Stimulated activated effector memory CD8-positive, alpha-beta T cell treated with anti-CD3 and anti-CD28 coated beads, Interleukin-12 subunit alpha, Interleukin-12 subunit beta, amount 100 ng/mL, for 72 hours (primary cell): ENCODE measurements at regions not wholly inside any gene's neighbourhood (a gene's known extent, or its start where the extent isn't known, plus 50 kb on each side); places are given as distances from the start of the nearest gene placed in this dataset.
A peak's percentile ranks its signal among the peaks of the same experiment; 100 is the strongest.

Source experiments
- ATAC-seq: fragments of 150-1000 bp; cut with Tn5 transposase; 2 replicates; pipeline ENCODE4 v1.10.0; 2021
- DNase-seq, 2 donors: peaks; one replicate each; pipeline ENCODE4 v3.0.0; 2021 to 2022; ENCODE audit warnings: low spot score in 2 of 2
- H3K27ac Mint-ChIP-seq: one replicate; pipeline ENCODE4 v1.8.0; 2022; ENCODE audit warnings: mild to moderate bottlenecking, mixed read lengths
- H3K36me3 Mint-ChIP-seq: one replicate; pipeline ENCODE4 v1.8.0; 2022; ENCODE audit warnings: mild to moderate bottlenecking, mixed read lengths
- H3K4me1 Mint-ChIP-seq: one replicate; pipeline ENCODE4 v1.8.0; 2022; ENCODE audit warnings: mixed read lengths
- H3K4me3 Mint-ChIP-seq: one replicate; pipeline ENCODE4 v1.8.0; 2022; ENCODE audit warnings: mild to moderate bottlenecking, mixed read lengths
- H3K9me3 Mint-ChIP-seq: one replicate; pipeline ENCODE4 v1.8.0; 2022; ENCODE audit warnings: mixed read lengths

GRCh38 chr5:74576941-74577456, 63.5 kb downstream of the ENC1 start:
- Mint-ChIP-seq H3K27ac (peak overlapping the region; percentile 48), H3K4me3 (peak overlapping the region; percentile 37), H3K4me1 (peaks cover 36% of the 10 kb centered on the region), H3K9me3 (no peaks in the 10 kb centered on the region), H3K36me3 (peaks cover 9% of the 10 kb centered on the region)
- ATAC-seq (peak; percentile 34), DNase-seq (peak in 1 of 2 donors; percentile 56)

GRCh38 chr5:74575741-74576538, 64.6 kb downstream of the ENC1 start:
- Mint-ChIP-seq H3K4me3 (peak overlapping the region; percentile 37), H3K27ac (peak overlapping the region; percentile 72), H3K36me3 (peaks cover 9% of the 10 kb centered on the region), H3K4me1 (peaks cover 38% of the 10 kb centered on the region), H3K9me3 (no peaks in the 10 kb centered on the region)
- ATAC-seq: peak; percentile 82
- no peak for DNase-seq

DNA sequence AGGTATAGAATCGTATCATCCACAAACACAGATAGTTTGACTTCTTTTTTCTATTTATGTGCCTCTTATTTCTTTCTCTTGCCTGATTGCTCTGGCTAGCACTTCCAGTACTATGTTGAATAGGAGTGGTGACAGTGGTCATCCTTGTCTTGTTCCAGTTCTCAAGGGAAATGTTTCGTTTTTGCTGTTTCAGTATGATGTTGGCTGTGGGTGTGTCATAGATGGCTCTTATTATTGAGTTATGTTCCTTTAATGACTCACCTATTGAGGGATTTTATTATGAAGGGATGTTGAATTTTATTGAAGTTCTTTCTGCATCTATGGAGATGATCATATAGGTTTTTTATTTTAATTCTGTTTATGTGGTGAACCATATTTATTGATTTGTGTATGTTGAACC, 70.3 kb downstream of the ENC1 start:
- Mint-ChIP-seq H3K36me3 (no peaks in the 10 kb centered on the region), H3K9me3 (peaks cover 5% of the 10 kb centered on the region), H3K27ac (no peak overlapping the region), H3K4me1 (peaks cover 13% of the 10 kb centered on the region), H3K4me3 (no peak overlapping the region)
- peak; percentile 55 for ATAC-seq
- no peak for DNase-seq

DNA sequence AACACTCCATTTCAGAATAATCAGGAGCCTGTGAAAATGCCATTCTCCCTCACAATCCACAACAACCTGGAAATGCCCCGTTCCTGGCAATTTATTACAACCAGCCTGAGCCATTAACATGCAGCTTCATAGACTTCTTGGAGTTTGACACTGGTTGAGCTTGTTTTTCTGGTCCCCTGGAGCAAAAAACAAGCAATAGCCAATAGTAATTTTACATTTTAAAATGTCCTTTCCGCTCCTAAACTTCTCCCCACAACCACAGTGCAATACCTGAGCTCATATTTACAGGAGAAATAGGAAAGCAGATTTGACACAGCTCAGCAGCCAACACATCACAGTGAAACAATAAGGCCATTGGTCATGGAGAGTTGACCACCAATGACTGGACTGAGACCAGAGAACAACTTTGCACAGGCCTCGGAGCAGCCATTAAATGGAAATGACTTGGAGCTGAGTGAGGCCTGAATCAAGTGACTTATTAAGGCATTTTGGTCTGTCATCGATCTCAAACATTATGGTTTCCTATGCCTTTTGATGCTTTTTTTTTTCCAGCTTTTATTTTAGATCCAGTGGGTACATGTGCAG, 73.0 kb downstream of the ENC1 start:
- Mint-ChIP-seq H3K4me1 (peaks cover 13% of the 10 kb centered on the region), H3K4me3 (no peak overlapping the region), H3K36me3 (no peaks in the 10 kb centered on the region), H3K9me3 (peaks cover 5% of the 10 kb centered on the region), H3K27ac (no peak overlapping the region)
- ATAC-seq: no peak
- DNase-seq: no peak

DNA sequence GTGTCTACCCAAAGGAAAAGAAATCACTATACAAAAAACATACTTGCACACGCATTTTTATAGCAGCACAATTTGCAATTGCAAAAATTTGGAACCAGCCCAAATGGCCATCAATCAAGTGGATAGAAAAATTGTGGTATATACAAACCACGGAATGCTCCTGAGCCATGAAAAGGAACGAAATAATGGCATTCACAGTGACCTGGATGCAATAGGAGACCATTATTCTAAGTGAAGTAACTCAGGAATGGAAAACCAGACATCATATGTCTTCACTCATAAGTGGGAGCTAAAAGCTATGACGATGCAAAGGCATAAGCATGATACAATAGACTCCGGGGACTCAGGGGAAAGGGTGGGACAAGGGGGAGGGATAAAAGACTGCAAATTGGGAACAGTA, 78.4 kb downstream of the ENC1 start:
- Mint-ChIP-seq H3K27ac (no peak overlapping the region), H3K9me3 (no peaks in the 10 kb centered on the region), H3K4me3 (no peak overlapping the region), H3K4me1 (no peaks in the 10 kb centered on the region), H3K36me3 (no peaks in the 10 kb centered on the region)
- DNase-seq (no peak), ATAC-seq (no peak)

DNA sequence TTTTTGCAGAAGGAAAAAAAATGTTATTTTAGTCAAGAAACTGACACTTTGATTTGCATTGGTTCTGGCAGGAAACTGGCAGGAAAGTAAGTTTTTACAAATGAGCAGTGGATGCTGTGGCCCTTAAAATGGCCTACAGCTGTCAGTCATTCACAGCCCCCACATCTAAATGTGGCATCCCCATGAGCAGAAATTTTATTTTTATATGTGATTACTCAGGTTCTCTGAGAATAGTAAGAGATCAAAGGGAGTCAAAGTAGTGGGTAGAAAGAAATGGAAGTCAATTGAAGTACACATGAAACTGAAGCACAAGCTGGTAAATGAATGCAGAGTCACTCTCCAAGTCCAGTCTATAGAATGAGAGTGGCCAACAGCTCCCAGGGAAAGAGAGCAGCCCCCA, 80.3 kb downstream of the ENC1 start:
- no peak for DNase-seq
- H3K4me1 Mint-ChIP-seq: no peaks in the 10 kb centered on the region

DNA sequence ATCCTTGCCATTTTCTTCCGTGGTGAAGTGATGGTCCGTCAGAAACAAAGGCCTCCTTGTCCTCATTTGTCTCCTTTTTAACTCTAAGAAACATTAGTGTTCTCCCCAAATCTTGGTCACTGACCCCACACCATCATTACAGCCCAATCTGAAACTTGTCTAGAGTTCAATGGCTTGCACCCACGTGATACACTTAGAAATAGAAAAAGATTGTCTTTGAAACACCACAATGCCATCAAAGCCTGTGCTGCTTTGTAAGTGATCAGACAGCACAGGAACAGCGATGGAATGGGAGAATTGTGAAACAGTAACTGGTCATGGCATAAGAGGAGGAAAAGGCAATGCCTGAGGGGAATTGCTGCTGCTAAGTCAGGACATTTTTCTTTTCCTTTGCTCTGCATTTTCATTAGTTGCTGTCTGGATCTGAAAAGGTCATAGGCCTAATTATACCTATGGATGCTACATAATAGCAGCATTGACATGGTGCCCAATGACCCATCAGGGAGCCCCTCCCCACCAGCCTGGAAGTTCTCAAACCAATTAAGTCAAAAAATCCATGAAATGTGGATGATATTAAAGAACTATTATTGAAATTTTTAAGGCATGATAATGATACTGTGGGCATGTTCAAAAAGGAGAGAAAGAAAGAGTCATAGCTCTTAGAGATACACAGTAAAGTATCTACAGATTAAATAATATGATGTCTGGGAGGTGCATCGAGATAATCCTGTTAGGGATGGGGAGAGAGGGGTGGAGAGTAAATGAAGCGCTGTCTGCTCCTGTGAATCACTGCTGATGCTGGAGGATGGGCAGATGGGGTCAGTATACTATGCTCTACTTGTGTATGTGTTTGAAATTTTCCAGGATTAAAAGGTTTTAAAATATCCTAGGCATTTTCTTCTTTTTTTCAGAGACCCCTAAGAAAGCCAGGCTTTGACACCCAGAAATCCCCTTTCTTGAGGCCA, 83.6 kb downstream of the ENC1 start:
- Mint-ChIP-seq H3K9me3 (no peaks in the 10 kb centered on the region), H3K36me3 (no peaks in the 10 kb centered on the region), H3K4me1 (no peaks in the 10 kb centered on the region), H3K27ac (no peak overlapping the region), H3K4me3 (no peak overlapping the region)
- DNase-seq: no peak
- no peak for ATAC-seq

More for the DNA sequence above, 80.3 kb downstream of the ENC1 start:
- no peak for ATAC-seq
- Mint-ChIP-seq H3K4me3 (no peak overlapping the region), H3K27ac (no peak overlapping the region), H3K36me3 (no peaks in the 10 kb centered on the region), H3K9me3 (no peaks in the 10 kb centered on the region)

DNA sequence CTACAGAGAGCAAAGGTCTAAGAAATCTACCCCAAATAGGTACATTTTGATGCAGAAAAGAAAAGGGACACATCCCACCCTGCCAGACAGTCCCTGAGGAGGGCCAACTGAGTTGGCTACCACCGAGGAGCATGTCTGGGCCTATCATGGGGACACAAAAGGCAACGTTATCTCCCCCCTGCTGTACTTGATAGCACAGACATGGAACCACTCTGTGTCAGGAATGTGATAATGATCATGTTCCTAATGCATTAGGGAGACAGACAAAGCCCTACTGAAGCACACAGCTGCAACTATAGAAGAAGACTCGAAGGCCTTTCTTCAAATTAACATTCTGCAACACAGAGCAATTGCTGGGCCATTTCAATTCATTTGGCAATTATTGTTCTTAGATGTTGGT, 84.5 kb downstream of the ENC1 start:
- ATAC-seq (no peak), DNase-seq (no peak)
- H3K27ac Mint-ChIP-seq: no peak overlapping the region
- H3K36me3 Mint-ChIP-seq: no peaks in the 10 kb centered on the region
- no peaks in the 10 kb centered on the region for H3K9me3 Mint-ChIP-seq
- H3K4me1 Mint-ChIP-seq: no peaks in the 10 kb centered on the region
- no peak overlapping the region for H3K4me3 Mint-ChIP-seq

DNA sequence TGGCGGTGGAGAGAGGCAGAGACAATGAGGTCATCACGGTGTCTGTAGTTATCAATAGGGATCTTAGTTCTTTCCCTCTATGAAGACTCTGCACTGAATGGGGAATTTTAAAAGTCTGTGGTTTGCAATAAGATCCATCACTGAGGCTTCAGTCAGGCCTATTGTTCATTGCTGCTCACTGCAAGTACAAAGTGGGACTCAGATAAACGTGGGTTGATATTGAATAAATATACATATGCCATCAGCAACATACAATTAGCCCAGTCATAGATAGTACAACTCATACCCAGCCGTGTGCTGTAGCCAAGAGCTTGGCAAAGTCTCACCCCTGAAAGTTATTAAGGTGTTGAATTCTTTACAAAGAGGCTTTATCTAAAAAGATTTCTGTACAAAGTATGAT, 88.4 kb downstream of the ENC1 start:
- no peak for ATAC-seq
- H3K36me3 Mint-ChIP-seq: no peaks in the 10 kb centered on the region
- H3K4me1 Mint-ChIP-seq: no peaks in the 10 kb centered on the region
- no peaks in the 10 kb centered on the region for H3K9me3 Mint-ChIP-seq
- H3K4me3 Mint-ChIP-seq: no peak overlapping the region
- DNase-seq: no peak
- no peak overlapping the region for H3K27ac Mint-ChIP-seq

DNA sequence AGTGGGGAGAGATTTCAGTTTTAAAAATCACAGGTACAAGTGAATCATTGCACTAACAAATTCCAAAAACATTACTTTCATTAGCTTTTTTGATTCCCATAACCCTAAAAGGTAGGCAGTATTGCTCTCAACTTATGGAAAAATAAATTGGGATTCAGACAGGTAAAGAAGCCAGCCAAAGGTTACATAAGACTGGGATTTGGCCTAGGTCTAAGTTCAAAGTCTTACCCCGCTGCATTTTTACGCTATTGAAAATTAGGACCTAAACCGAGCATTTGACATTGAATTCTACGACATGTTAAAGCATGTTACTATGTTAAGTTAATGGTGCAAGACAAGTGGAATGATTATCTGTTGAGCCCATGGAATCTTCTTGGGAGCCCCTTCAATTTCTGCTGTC, 89.6 kb downstream of the ENC1 start:
- DNase-seq (no peak), ATAC-seq (no peak)
- Mint-ChIP-seq H3K27ac (no peak overlapping the region), H3K36me3 (no peaks in the 10 kb centered on the region), H3K4me3 (no peak overlapping the region), H3K4me1 (no peaks in the 10 kb centered on the region), H3K9me3 (no peaks in the 10 kb centered on the region)

GRCh38 chr5:74549384-74549783, 91.1 kb downstream of the ENC1 start:
- H3K4me1 Mint-ChIP-seq: no peaks in the 10 kb centered on the region
- ATAC-seq (no peak), DNase-seq (no peak)
- H3K4me3 Mint-ChIP-seq: no peak overlapping the region
- H3K27ac Mint-ChIP-seq: no peak overlapping the region
- H3K9me3 Mint-ChIP-seq: no peaks in the 10 kb centered on the region
- H3K36me3 Mint-ChIP-seq: no peaks in the 10 kb centered on the region

- Mint-ChIP-seq H3K9me3 (no peaks in the 10 kb centered on the region), H3K36me3 (no peaks in the 10 kb centered on the region), H3K4me3 (no peak overlapping the region), H3K27ac (no peak overlapping the region), H3K4me1 (no peaks in the 10 kb centered on the region)
- ATAC-seq (no peak), DNase-seq (no peak)
Observed at GRCh38 chr5:74546796-74547195, 93.7 kb downstream of the ENC1 start.

GRCh38 chr5:74544811-74545210, 95.7 kb downstream of the ENC1 start:
- Mint-ChIP-seq H3K9me3 (no peaks in the 10 kb centered on the region), H3K27ac (no peak overlapping the region), H3K4me1 (no peaks in the 10 kb centered on the region), H3K36me3 (no peaks in the 10 kb centered on the region), H3K4me3 (no peak overlapping the region)
- no peak for DNase-seq
- ATAC-seq: no peak

GRCh38 chr5:74543162-74543995, 97.1 kb downstream of the ENC1 start:
- no peaks in the 10 kb centered on the region for H3K36me3 Mint-ChIP-seq
- no peaks in the 10 kb centered on the region for H3K9me3 Mint-ChIP-seq
- no peak for ATAC-seq
- no peaks in the 10 kb centered on the region for H3K4me1 Mint-ChIP-seq
- no peak overlapping the region for H3K4me3 Mint-ChIP-seq
- no peak for DNase-seq
- no peak overlapping the region for H3K27ac Mint-ChIP-seq

DNA sequence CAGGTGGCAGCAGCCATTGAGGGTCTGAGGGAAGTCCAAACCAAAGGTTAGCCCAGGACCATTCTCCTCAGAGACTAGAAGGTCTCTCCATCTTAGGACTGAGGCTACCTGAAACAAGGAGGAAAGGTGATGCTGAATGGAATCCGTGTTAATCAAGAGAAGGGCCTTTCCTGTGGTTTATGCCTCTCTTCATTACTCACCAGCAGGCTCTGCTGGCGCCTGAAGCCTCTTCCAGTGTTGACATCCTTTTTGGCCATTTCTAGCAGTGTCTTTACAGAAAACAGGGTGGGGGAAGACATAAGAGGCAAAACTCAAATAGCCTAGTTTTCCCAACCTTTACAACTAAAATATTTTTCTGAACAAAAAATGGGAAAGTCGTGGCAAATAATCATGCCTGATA, 98.0 kb downstream of the ENC1 start:
- no peaks in the 10 kb centered on the region for H3K9me3 Mint-ChIP-seq
- H3K4me1 Mint-ChIP-seq: no peaks in the 10 kb centered on the region
- no peak overlapping the region for H3K4me3 Mint-ChIP-seq
- DNase-seq (no peak), ATAC-seq (no peak)
- no peak overlapping the region for H3K27ac Mint-ChIP-seq
- no peaks in the 10 kb centered on the region for H3K36me3 Mint-ChIP-seq
